GM12878 (cell line): ENCODE measurements at regions not wholly inside any gene's neighbourhood (a gene's known extent, or its start where the extent isn't known, plus 50 kb on each side); places are given as distances from the start of the nearest gene placed in this dataset.

ENCODE experiments used
- ATAC-seq: fragments of 200-7000 bp; cut with Tn5 transposase; 3 replicates; pipeline ENCODE4 v1.9.1; 2020; ENCODE audit warnings: mild to moderate bottlenecking, moderate library complexity
- BruUV-seq: library from RNA; stranded (reverse); fragments of 400-500 nt; replicated peaks from 2 replicates; lab custom pipeline; 2021; lab: Mats Ljungman, UMichigan
- CTCF ChIA-PET: fragments of 300-600 bp; sonication (Branson Sonifier 250); formaldehyde crosslinking; extraction: SDS; loops from one replicate; lab custom pipeline; 2021; ENCODE audit warnings: inconsistent platforms; lab: Yijun Ruan, JAX
- POLR2A ChIA-PET: fragments of 350-600 bp; formaldehyde crosslinking; extraction: SDS; loops from one replicate; lab custom pipeline; 2021; ENCODE audit warnings: inconsistent platforms; lab: Charles Lee
- RAD21 ChIA-PET: fragments of 300-600 bp; sonication (Branson Sonifier 250); formaldehyde crosslinking; loops from one replicate; lab custom pipeline; 2023; ENCODE audit warnings: antibody characterized with exemption; ENCODE audit not compliant: unreplicated experiment; lab: Charles Lee
- SMC1A ChIA-PET: fragments of 300-600 bp; sonication (Branson Sonifier 250); formaldehyde crosslinking; loops from one replicate; lab custom pipeline; 2023; ENCODE audit not compliant: unreplicated experiment, uncharacterized antibody; lab: Charles Lee
- DNase-seq: peaks from one replicate; pipeline ENCODE4 v3.0.0-alpha.2; 2011; ENCODE audit warnings: low read depth, low spot score
- FAIRE-seq: peaks from 3 replicates; lab custom pipeline; 2011; peaks lifted over from hg19 to GRCh38; lab: Jason Lieb, UNC
- H2AFZ ChIP-seq: 2 replicates; pipeline ENCODE4 v1.6.0; 2011; ENCODE audit warnings: low read depth, low read length, control low read depth; ENCODE audit not compliant: control insufficient read depth
- H3K27ac ChIP-seq: 2 replicates; pipeline ENCODE4 v1.5.1; 2011; ENCODE audit warnings: control low read depth; ENCODE audit not compliant: control insufficient read depth, insufficient read depth
- H3K27me3 ChIP-seq, 2 experiments: replicated peaks in 1 of 2; 2 replicates each; pipeline versions ENCODE4 v1.6.0 to v1.6.1; 2011; ENCODE audit warnings: low read length in 1 of 2; ENCODE audit not compliant: control insufficient read depth in 2 of 2, insufficient read depth in 2 of 2
- H3K36me3 ChIP-seq, 2 experiments: 2 replicates each; pipeline ENCODE4 v1.5.1; 2011; ENCODE audit warnings: low read length in 1 of 2; ENCODE audit not compliant: control insufficient read depth in 2 of 2, insufficient read depth in 2 of 2
- H3K4me1 ChIP-seq: 2 replicates; pipeline ENCODE4 v1.6.1; 2011; ENCODE audit warnings: mild to moderate bottlenecking, low read length, moderate library complexity, mixed read lengths; ENCODE audit not compliant: control insufficient read depth, insufficient read depth
- H3K4me2 ChIP-seq: 2 replicates; pipeline ENCODE4 v1.6.0; 2011; ENCODE audit warnings: control low read depth; ENCODE audit not compliant: control insufficient read depth, insufficient read depth
- H3K4me3 ChIP-seq: fragments of 200-600 bp; sonication (generic); 2 replicates; pipeline ENCODE4 v1.5.1; 2016
- H3K79me2 ChIP-seq: 2 replicates; pipeline ENCODE4 v1.6.0; 2011; ENCODE audit warnings: low read length; ENCODE audit not compliant: control insufficient read depth, insufficient read depth
- H3K9ac ChIP-seq: 2 replicates; pipeline ENCODE4 v1.8.0; 2011; ENCODE audit warnings: low read length, control low read depth, mixed read lengths; ENCODE audit not compliant: control insufficient read depth, insufficient read depth
- H3K9me3 ChIP-seq: replicated peaks from 3 replicates; pipeline ENCODE4 v1.5.1; 2011; ENCODE audit warnings: mild to moderate bottlenecking, low read length; ENCODE audit not compliant: control insufficient read depth, insufficient read depth
- H4K20me1 ChIP-seq: 2 replicates; pipeline ENCODE4 v1.6.0; 2011; ENCODE audit not compliant: control insufficient read depth, insufficient read depth
- ATF2 ChIP-seq: IDR thresholded peaks from 2 replicates; pipeline ENCODE4 v1.6.1; 2012; ENCODE audit warnings: low read length, inconsistent platforms
- BCL3 ChIP-seq: IDR thresholded peaks from 2 replicates; pipeline ENCODE4 v1.6.1; 2011; ENCODE audit warnings: borderline replicate concordance, low read depth, mild to moderate bottlenecking, moderate library complexity, low read length; ENCODE audit not compliant: insufficient read depth, poor library complexity, severe bottlenecking
- FOXM1 ChIP-seq: IDR thresholded peaks from 2 replicates; pipeline ENCODE4 v1.6.1; 2012; ENCODE audit warnings: low read depth, mild to moderate bottlenecking, inconsistent platforms, low read length, moderate library complexity
- HDGF ChIP-seq: fragments of 450-650 bp; IDR thresholded peaks from 2 replicates; pipeline ENCODE4 v1.6.1; 2016; ENCODE audit warnings: antibody characterized with exemption
- MXI1 ChIP-seq: fragments of 150-350 bp; IDR thresholded peaks from 2 replicates; pipeline ENCODE4 v1.6.1; 2011; ENCODE audit warnings: low read depth, mild to moderate bottlenecking, inconsistent platforms, low read length, improper control_type of control experiment
- MYB ChIP-seq: fragments of 150-350 bp; IDR thresholded peaks from 2 replicates; pipeline ENCODE4 v1.6.1; 2014; ENCODE audit warnings: mild to moderate bottlenecking, low read depth, low read length, borderline replicate concordance
- NRF1 ChIP-seq: conservative IDR thresholded peaks from 2 replicates; pipeline ENCODE4 v1.6.1; 2011; ENCODE audit warnings: mild to moderate bottlenecking, low read depth, low read length, improper control_type of control experiment
- RB1 ChIP-seq: fragments of 450-650 bp; formaldehyde crosslinking; IDR thresholded peaks from 2 replicates; pipeline ENCODE4 v1.6.1; 2017; ENCODE audit warnings: mild to moderate bottlenecking, borderline replicate concordance
- USF1 ChIP-seq: IDR thresholded peaks from 2 replicates; pipeline ENCODE4 v1.6.1; 2011; ENCODE audit warnings: borderline replicate concordance, low read depth, mild to moderate bottlenecking, moderate library complexity, mixed read lengths, low read length; ENCODE audit not compliant: insufficient read depth; ENCODE audit errors: extremely low read length
- ZNF384 ChIP-seq: IDR thresholded peaks from 2 replicates; pipeline ENCODE4 v1.6.1; 2012; ENCODE audit warnings: low read depth, mild to moderate bottlenecking, low read length, improper control_type of control experiment, borderline replicate concordance
- WGBS: methylation state at CpG from one replicate; pipeline ENCODE4 v1.1.6; 2016; ENCODE audit warnings: low lambda C conversion rate; ENCODE audit not compliant: insufficient replicate concordance, insufficient coverage; ENCODE audit errors: missing lambda C conversion rate; 5-methylcytosine and 5-hydroxymethylcytosine counted together
- in situ Hi-C: fragments of 300-500 bp; cut with MboI; formaldehyde crosslinking; loops from 9 replicates; pipeline ENCODE4 v1.14.3; 2018; ENCODE audit warnings: mixed read lengths
- intact Hi-C: fragments of 100-400 bp; cut with micrococcal nuclease; formaldehyde crosslinking; loops from one replicate; pipeline ENCODE4 v1.14.2; 2022; ENCODE audit not compliant: unreplicated experiment
- TF ChIP-seq, protein P1 (sequence below), 3 experiments: IDR thresholded peaks in 2 of 3; conservative IDR thresholded peaks in 1 of 3; 2 replicates each; pipeline ENCODE4 v1.5.1; 2011; ENCODE audit warnings: low read depth in 3 of 3, low read length in 3 of 3, mild to moderate bottlenecking in 3 of 3, control low read depth in 2 of 3, moderate library complexity in 2 of 3, inconsistent platforms in 1 of 3, mixed read lengths in 1 of 3; ENCODE audit not compliant: control insufficient read depth in 2 of 3, insufficient read depth in 1 of 3; ENCODE audit errors: extremely low read depth in 1 of 3
- TF ChIP-seq, protein P2 (sequence below): fragments of 450-650 bp; IDR thresholded peaks from 2 replicates; pipeline ENCODE4 v1.6.1; 2017; ENCODE audit warnings: antibody characterized with exemption, mild to moderate bottlenecking, moderate library complexity
- TF ChIP-seq, protein P3 (sequence below): fragments of 150-350 bp; IDR thresholded peaks from 2 replicates; pipeline ENCODE4 v1.6.1; 2014; ENCODE audit warnings: mild to moderate bottlenecking, low read depth, low read length

DNA sequence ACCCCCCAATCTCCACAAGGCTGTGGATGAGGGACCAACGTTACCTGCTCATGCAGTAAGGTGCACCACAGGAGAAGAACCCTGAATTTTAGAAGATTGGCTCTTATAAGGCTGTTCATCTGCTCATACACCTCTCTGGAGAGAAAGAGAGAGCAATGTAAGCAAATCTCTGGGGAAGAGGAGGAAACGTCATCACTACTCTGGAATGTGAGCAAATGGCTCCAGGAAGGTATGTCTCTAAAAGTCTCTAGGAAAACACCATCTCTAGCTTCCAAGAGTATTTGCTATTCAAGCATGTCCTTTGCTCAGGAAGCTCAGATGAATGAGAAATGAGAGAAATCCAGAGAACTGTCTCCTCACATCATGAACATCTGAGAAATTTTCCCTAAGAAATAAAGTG lies 235.4 kb downstream of the TBL1XR1 start:
- Histone ChIP-seq H3K4me3 (no peak overlapping the region), H3K4me2 (no peak overlapping the region), H2AFZ (no peak overlapping the region), H3K9me3 (no peaks in the 10 kb centered on the region), H3K79me2 (no peaks in the 10 kb centered on the region), H3K9ac (no peak overlapping the region), H3K27me3 (no peaks in the 10 kb centered on the region), H3K36me3 (no peaks in the 10 kb centered on the region), H3K4me1 (no peaks in the 10 kb centered on the region), H4K20me1 (no peaks in the 10 kb centered on the region), H3K27ac (no peak overlapping the region)
- BruUV-seq: no TSS peak
- intact Hi-C loops (no loop called here), in situ Hi-C loops (no loop called here)
- POLR2A ChIA-PET: no interaction called here
- FAIRE-seq (no peak), ATAC-seq (no peak), DNase-seq (no peak)
- CTCF ChIA-PET: interaction anchor here (1.7 kb wide), 1 partner anchor 24 kb away, joined by 4 read pairs; no protein-coding TSS in a partner anchor
- RAD21 ChIA-PET: no interaction called here
- SMC1A ChIA-PET: no interaction called here
- WGBS: 4% methylated on average over 2 of the region's 2 CpGs
- TF ChIP-seq NRF1 (no peak), HDGF (no peak), ATF2 (no peak), MYB (no peak), ZNF384 (no peak), FOXM1 (no peak), BCL3 (no peak), MXI1 (no peak), USF1 (no peak), RB1 (no peak)
- TF ChIP-seq, protein P1, sequence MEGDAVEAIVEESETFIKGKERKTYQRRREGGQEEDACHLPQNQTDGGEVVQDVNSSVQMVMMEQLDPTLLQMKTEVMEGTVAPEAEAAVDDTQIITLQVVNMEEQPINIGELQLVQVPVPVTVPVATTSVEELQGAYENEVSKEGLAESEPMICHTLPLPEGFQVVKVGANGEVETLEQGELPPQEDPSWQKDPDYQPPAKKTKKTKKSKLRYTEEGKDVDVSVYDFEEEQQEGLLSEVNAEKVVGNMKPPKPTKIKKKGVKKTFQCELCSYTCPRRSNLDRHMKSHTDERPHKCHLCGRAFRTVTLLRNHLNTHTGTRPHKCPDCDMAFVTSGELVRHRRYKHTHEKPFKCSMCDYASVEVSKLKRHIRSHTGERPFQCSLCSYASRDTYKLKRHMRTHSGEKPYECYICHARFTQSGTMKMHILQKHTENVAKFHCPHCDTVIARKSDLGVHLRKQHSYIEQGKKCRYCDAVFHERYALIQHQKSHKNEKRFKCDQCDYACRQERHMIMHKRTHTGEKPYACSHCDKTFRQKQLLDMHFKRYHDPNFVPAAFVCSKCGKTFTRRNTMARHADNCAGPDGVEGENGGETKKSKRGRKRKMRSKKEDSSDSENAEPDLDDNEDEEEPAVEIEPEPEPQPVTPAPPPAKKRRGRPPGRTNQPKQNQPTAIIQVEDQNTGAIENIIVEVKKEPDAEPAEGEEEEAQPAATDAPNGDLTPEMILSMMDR (IDR thresholded peaks at IDR 0.05 in 2 of 3, conservative IDR thresholded peaks at IDR 0.05 in 1 of 3; ENCODE audit: control insufficient read depth in 2 of 3, extremely low read depth in 1 of 3, insufficient read depth in 1 of 3, low read depth in 3 of 3, low read length in 3 of 3): no peak
- TF ChIP-seq, protein P2, sequence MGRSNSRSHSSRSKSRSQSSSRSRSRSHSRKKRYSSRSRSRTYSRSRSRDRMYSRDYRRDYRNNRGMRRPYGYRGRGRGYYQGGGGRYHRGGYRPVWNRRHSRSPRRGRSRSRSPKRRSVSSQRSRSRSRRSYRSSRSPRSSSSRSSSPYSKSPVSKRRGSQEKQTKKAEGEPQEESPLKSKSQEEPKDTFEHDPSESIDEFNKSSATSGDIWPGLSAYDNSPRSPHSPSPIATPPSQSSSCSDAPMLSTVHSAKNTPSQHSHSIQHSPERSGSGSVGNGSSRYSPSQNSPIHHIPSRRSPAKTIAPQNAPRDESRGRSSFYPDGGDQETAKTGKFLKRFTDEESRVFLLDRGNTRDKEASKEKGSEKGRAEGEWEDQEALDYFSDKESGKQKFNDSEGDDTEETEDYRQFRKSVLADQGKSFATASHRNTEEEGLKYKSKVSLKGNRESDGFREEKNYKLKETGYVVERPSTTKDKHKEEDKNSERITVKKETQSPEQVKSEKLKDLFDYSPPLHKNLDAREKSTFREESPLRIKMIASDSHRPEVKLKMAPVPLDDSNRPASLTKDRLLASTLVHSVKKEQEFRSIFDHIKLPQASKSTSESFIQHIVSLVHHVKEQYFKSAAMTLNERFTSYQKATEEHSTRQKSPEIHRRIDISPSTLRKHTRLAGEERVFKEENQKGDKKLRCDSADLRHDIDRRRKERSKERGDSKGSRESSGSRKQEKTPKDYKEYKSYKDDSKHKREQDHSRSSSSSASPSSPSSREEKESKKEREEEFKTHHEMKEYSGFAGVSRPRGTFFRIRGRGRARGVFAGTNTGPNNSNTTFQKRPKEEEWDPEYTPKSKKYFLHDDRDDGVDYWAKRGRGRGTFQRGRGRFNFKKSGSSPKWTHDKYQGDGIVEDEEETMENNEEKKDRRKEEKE: no peak
- TF ChIP-seq, protein P3, sequence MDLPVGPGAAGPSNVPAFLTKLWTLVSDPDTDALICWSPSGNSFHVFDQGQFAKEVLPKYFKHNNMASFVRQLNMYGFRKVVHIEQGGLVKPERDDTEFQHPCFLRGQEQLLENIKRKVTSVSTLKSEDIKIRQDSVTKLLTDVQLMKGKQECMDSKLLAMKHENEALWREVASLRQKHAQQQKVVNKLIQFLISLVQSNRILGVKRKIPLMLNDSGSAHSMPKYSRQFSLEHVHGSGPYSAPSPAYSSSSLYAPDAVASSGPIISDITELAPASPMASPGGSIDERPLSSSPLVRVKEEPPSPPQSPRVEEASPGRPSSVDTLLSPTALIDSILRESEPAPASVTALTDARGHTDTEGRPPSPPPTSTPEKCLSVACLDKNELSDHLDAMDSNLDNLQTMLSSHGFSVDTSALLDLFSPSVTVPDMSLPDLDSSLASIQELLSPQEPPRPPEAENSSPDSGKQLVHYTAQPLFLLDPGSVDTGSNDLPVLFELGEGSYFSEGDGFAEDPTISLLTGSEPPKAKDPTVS: no peak
